HFF-Myc (cell line): ENCODE measurements at regions not wholly inside any gene's neighbourhood (a gene's known extent, or its start where the extent isn't known, plus 50 kb on each side); places are given as distances from the start of the nearest gene placed in this dataset.

ENCODE experiments used
- DNase-seq: peaks from one replicate; pipeline ENCODE4 v3.0.0-alpha.2; 2011; ENCODE audit warnings: low read depth; ENCODE audit errors: extremely low read depth
- H3K4me3 ChIP-seq: replicated peaks from 2 replicates; pipeline ENCODE4 v1.5.1; 2011; ENCODE audit warnings: low read depth, mild to moderate bottlenecking, control low read depth, low read length
- TF ChIP-seq, protein P1 (sequence below): IDR thresholded peaks from 2 replicates; pipeline ENCODE4 v1.5.1; 2012; ENCODE audit warnings: mild to moderate bottlenecking, low read depth, low read length, control low read depth; ENCODE audit errors: missing control alignments

DNA sequence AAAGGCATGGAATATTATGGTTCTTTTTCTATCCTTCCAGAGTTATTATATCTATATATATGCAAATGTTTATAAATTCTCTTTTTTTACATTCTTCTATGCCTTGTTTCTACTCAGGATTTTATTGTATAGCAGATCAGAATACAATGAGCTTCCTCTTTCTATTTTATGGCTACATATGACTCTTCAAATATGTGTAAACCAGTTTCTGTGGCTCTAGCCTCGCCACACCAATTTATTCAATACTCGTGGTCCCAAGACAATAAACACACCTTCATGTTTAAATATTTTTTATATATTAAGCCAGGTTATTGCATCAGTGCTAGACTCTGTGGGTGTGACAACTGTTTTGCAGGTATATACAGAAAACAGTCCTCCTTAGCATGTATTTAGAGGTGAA lies 237.5 kb upstream of the MKLN1 start:
- no peak for DNase-seq
- H3K4me3 ChIP-seq, result no peak overlapping the region
- TF ChIP-seq, protein P1, sequence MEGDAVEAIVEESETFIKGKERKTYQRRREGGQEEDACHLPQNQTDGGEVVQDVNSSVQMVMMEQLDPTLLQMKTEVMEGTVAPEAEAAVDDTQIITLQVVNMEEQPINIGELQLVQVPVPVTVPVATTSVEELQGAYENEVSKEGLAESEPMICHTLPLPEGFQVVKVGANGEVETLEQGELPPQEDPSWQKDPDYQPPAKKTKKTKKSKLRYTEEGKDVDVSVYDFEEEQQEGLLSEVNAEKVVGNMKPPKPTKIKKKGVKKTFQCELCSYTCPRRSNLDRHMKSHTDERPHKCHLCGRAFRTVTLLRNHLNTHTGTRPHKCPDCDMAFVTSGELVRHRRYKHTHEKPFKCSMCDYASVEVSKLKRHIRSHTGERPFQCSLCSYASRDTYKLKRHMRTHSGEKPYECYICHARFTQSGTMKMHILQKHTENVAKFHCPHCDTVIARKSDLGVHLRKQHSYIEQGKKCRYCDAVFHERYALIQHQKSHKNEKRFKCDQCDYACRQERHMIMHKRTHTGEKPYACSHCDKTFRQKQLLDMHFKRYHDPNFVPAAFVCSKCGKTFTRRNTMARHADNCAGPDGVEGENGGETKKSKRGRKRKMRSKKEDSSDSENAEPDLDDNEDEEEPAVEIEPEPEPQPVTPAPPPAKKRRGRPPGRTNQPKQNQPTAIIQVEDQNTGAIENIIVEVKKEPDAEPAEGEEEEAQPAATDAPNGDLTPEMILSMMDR, result no peak

DNA sequence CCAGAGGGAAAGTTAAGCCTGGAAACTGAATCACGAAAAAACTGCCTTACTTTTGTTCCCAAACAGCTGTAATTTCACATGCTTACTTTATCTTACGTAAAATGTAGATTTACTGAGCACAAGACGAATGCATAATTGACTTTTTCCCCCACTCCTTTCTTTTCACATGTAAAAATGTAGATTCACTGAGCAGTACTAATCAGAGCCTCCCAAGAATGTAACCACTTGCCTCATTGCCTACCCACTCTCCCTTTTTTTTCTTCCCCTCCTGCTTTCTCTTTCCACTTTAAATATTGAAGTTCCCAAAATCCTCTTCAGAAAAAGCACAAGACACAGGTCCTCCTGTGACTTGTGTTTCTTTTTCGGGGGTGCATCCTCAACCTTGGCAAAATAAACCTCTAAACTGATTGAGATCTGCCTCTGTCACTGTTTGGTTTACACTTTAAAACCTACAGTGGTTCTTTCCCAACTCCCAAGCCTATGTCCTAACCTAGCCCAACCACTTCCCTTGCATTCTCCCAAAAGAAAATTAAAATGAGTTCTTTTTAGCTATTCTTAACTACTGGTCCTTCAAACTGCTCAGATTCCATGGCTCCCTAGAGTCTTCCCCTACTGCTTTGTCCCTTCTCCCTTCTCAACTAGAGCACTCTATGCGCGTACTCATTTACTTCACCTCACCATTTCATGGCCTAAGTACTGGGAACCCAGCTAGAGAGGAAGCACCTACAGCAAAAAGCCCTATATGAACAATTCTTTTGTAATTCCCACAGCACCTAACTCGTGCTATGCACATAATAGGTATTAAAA lies 236.6 kb upstream of the MKLN1 start:
- no peak for DNase-seq
- H3K4me3 ChIP-seq, result no peak overlapping the region
- TF ChIP-seq, protein P1, result no peak

DNA sequence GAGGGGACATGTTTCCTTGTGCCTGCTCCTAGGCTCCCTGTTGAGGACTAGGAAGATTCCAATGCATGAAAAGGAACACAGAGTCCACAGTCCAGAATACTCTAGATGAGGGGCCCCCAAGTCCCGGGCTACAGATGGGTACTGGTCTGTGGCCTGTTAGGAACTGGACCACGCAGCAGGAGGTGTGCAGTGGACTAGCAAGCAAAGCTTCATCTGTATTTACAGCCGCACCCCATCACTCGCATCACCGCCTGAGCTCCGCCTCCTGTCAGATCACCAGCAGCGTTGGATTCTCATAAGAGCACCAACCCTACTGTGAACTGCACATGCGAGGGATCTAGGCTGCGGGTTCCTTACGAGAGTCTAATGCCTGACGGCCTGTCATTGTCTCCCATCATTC lies 233.0 kb upstream of the MKLN1 start:
- no peak for DNase-seq
- H3K4me3 ChIP-seq, result no peak overlapping the region
- TF ChIP-seq, protein P1, result no peak

DNA sequence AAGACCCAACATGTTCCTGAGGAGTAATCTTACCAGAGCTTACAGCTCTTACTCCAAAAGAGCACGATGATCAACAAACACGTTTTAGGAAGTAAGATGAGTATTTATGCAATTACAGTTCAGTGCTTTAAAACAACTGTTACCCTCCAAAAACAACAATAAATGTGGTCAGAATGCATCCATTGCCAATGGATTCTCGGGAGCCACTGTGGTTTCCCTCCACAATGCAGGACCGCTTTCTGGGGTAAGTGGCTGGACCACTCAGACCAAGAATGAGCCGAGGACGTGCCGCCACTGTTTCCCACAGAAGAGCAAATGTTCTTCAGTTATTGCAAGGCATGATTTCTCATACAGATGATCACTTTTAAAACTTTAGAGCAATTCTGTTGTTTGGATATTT lies 232.3 kb upstream of the MKLN1 start:
- TF ChIP-seq, protein P1, result no peak
- no peak overlapping the region for H3K4me3 ChIP-seq
- DNase-seq, result no peak

DNA sequence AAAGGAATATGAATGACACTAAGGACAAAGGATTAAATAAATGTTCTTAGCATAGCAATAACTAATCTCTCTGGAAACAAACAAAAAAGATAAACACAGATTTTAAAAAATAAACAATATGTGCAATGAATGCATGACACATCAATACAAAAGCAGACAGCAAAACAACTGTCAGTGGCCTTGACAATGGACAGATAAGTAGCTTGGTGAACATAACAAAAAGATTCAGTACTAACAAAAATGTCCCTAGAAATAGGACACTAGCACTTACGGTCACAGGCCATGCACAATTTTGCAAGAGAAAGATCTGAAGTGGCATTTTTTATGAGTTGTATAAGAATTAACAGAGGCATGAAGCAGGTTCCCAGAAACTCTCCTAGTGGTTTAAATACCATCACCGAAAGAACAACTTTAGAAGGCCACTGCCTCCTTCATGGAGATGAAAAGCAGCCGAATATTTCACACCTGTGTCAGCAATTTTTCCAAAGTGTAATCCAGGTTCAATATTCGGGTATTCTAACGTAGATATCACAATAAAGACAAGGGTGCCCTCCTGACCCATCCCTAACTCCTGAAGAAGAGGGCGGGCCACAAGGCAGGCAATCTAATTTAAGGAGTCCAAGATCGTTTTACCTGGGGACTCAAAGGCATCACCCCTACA lies 231.3 kb upstream of the MKLN1 start:
- DNase-seq, result no peak
- no peak overlapping the region for H3K4me3 ChIP-seq
- TF ChIP-seq, protein P1, result no peak

DNA sequence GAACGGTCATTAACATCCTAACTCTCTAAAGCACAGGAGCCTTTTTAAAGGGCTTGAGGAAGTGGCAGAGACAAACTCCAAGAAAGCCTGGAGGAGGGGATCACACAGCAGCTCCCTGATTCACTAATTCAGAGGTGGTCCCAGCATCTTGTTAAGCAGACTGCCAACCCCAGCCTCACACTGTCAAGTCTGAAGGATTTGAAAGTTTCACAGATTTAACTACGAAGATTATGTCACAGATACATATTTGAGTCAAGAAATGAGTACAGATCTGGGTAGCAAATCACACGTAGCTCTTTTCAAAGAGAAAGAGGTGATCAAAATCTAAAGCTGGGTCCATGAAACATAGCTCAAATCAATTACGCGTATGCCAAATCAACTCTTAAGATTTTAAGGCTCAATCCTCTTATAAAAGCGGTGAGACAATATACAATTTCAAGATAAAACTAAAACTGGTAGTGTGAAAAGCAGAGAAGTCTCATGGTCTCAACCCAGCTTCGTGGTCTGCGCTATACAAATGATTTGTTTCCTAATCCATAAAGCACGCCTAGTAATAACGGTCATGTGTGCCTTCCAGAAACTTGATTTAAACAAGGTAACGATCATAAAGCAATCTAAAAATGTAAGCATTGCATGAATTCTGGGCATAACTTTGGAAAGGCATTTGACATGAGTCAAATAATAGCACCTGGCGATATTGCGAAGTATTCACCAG lies 229.9 kb upstream of the MKLN1 start:
- no peak overlapping the region for H3K4me3 ChIP-seq
- TF ChIP-seq, protein P1, result no peak
- no peak for DNase-seq
